ENCODE measurements at regions not wholly inside any gene's neighbourhood (a gene's known extent, or its start where the extent isn't known, plus 50 kb on each side); places are given as distances from the start of the nearest gene placed in this dataset.

- peak; percentile 38 for TF ChIP-seq CTCF (conservative IDR thresholded peaks at IDR 0.05; ENCODE audit: low read depth, low read length)
- no peak for TF ChIP-seq EZH2 (IDR thresholded peaks at IDR 0.05; ENCODE audit: borderline replicate concordance, low read depth, low read length, poor library complexity, severe bottlenecking)
Measured at GRCh38 chr11:103659206-103659618, 377.2 kb upstream of the DDI1 start.

Data from A673 (cell line).